HEK293 (cell line): ENCODE measurements at regions not wholly inside any gene's neighbourhood (a gene's known extent, or its start where the extent isn't known, plus 50 kb on each side); places are given as distances from the start of the nearest gene placed in this dataset.

ENCODE experiments used
- CTCF ChIA-PET: fragments of 350-600 bp; formaldehyde crosslinking; extraction: SDS; loops from one replicate; lab custom pipeline; 2021; ENCODE audit warnings: antibody characterized with exemption; lab: Yijun Ruan, JAX
- POLR2A ChIA-PET: fragments of 300-600 bp; formaldehyde crosslinking; extraction: SDS; loops from one replicate; lab custom pipeline; 2020; ENCODE audit warnings: antibody characterized with exemption, inconsistent platforms; lab: Yijun Ruan, JAX
- H3K27ac ChIP-seq: fragments of 200-500 bp; sonication (Bioruptor generic); 2 replicates; pipeline ENCODE4 v1.5.1; 2014; ENCODE audit warnings: low read depth, low read length, control low read depth, inconsistent platforms; ENCODE audit errors: extremely low read depth
- H3K36me3 ChIP-seq, 2 experiments: fragments of 200-500 bp in 1 of 2; sonication (Bioruptor generic) in 1 of 2; 1 replicate in 1 of 2; 2 replicates in 1 of 2; pipeline ENCODE4 v1.5.1; 2014 to 2017; ENCODE audit warnings: inconsistent platforms in 2 of 2, low read length in 2 of 2; ENCODE audit not compliant: control insufficient read depth in 2 of 2, insufficient read depth in 1 of 2
- H3K4me1 ChIP-seq: fragments of 200-500 bp; sonication (Bioruptor generic); 2 replicates; pipeline ENCODE4 v1.5.1; 2014; ENCODE audit warnings: mild to moderate bottlenecking, low read length, inconsistent platforms; ENCODE audit not compliant: control insufficient read depth, insufficient read depth
- H3K4me3 ChIP-seq: 2 replicates; pipeline ENCODE4 v1.5.1; 2011; ENCODE audit warnings: low read depth, mild to moderate bottlenecking, control low read depth, low read length, moderate library complexity
- H3K9me3 ChIP-seq: fragments of 200-500 bp; sonication (Bioruptor generic); 2 replicates; pipeline ENCODE4 v1.5.1; 2014; ENCODE audit warnings: low read depth, low read length, inconsistent platforms; ENCODE audit not compliant: control insufficient read depth, insufficient read depth
- GFI1B ChIP-seq: fragments of 450-650 bp; formaldehyde crosslinking; IDR thresholded peaks from 2 replicates; pipeline ENCODE4 v1.5.1; 2016; ENCODE audit warnings: missing biosample characterization, missing genetic modification characterization
- HOXC10 ChIP-seq: sonication (generic); formaldehyde crosslinking; IDR thresholded peaks from 2 replicates; pipeline ENCODE4 v1.8.1; 2023; ENCODE audit warnings: mild to moderate bottlenecking, missing genetic modification reagents
- KLF16 ChIP-seq: fragments of 450-650 bp; formaldehyde crosslinking; IDR thresholded peaks from 2 replicates; pipeline ENCODE4 v1.5.1; 2017; ENCODE audit warnings: missing biosample characterization, missing genetic modification characterization
- RBAK ChIP-seq: fragments of 450-650 bp; formaldehyde crosslinking; IDR thresholded peaks from 2 replicates; pipeline ENCODE4 v1.5.1; 2016; ENCODE audit warnings: missing biosample characterization, missing genetic modification characterization
- ZBTB21 ChIP-seq: fragments of 450-650 bp; formaldehyde crosslinking; IDR thresholded peaks from 2 replicates; pipeline ENCODE4 v1.5.1; 2017; ENCODE audit warnings: missing biosample characterization, missing genetic modification characterization
- ZBTB7A ChIP-seq: fragments of 450-650 bp; formaldehyde crosslinking; IDR thresholded peaks from 2 replicates; pipeline ENCODE4 v1.5.1; 2016; ENCODE audit warnings: low read depth, missing biosample characterization, missing genetic modification characterization
- ZFP37 ChIP-seq: fragments of 450-650 bp; formaldehyde crosslinking; IDR thresholded peaks from 2 replicates; pipeline ENCODE4 v1.5.1; 2016; ENCODE audit warnings: missing biosample characterization, missing genetic modification characterization
- ZNF121 ChIP-seq: fragments of 450-650 bp; formaldehyde crosslinking; IDR thresholded peaks from 2 replicates; pipeline ENCODE4 v1.5.1; 2016; ENCODE audit warnings: missing biosample characterization, missing genetic modification characterization
- ZNF132 ChIP-seq: fragments of 450-650 bp; formaldehyde crosslinking; IDR thresholded peaks from 2 replicates; pipeline ENCODE4 v1.5.1; 2017; ENCODE audit warnings: missing biosample characterization, missing genetic modification characterization, borderline replicate concordance
- ZNF175 ChIP-seq: fragments of 450-650 bp; formaldehyde crosslinking; IDR thresholded peaks from 2 replicates; pipeline ENCODE4 v1.5.1; 2016; ENCODE audit warnings: missing biosample characterization, missing genetic modification characterization
- ZNF266 ChIP-seq: fragments of 450-650 bp; formaldehyde crosslinking; IDR thresholded peaks from 2 replicates; pipeline ENCODE4 v1.5.1; 2016; ENCODE audit warnings: missing biosample characterization, missing genetic modification characterization, low read depth
- ZNF311 ChIP-seq: fragments of 450-650 bp; formaldehyde crosslinking; IDR thresholded peaks from 2 replicates; pipeline ENCODE4 v1.5.1; 2017; ENCODE audit warnings: missing biosample characterization, missing genetic modification characterization, borderline replicate concordance
- ZNF366 ChIP-seq: fragments of 450-650 bp; formaldehyde crosslinking; conservative IDR thresholded peaks from 2 replicates; pipeline ENCODE4 v1.5.1; 2016; ENCODE audit warnings: missing biosample characterization, missing genetic modification characterization
- ZNF510 ChIP-seq: fragments of 450-650 bp; formaldehyde crosslinking; IDR thresholded peaks from 2 replicates; pipeline ENCODE4 v1.5.1; 2018; ENCODE audit warnings: mild to moderate bottlenecking, missing genetic modification characterization, missing biosample characterization; ENCODE audit not compliant: insufficient replicate concordance
- ZNF529 ChIP-seq: fragments of 450-650 bp; formaldehyde crosslinking; IDR thresholded peaks from 2 replicates; pipeline ENCODE4 v1.5.1; 2017; ENCODE audit warnings: missing genetic modification characterization, missing biosample characterization; ENCODE audit not compliant: insufficient replicate concordance
- ZNF555 ChIP-seq: fragments of 450-650 bp; formaldehyde crosslinking; conservative IDR thresholded peaks from 2 replicates; pipeline ENCODE4 v1.5.1; 2017; ENCODE audit warnings: missing biosample characterization, mild to moderate bottlenecking, missing genetic modification characterization, inconsistent platforms
- ZNF571 ChIP-seq: fragments of 450-650 bp; formaldehyde crosslinking; IDR thresholded peaks from 2 replicates; pipeline ENCODE4 v1.5.0; 2017; ENCODE audit warnings: missing biosample characterization, missing genetic modification characterization
- ZNF600 ChIP-seq: fragments of 450-650 bp; formaldehyde crosslinking; IDR thresholded peaks from 2 replicates; pipeline ENCODE4 v1.5.1; 2016; ENCODE audit warnings: missing biosample characterization, missing genetic modification characterization
- ZNF623 ChIP-seq: fragments of 450-650 bp; formaldehyde crosslinking; IDR thresholded peaks from 2 replicates; pipeline ENCODE4 v1.5.1; 2016; ENCODE audit warnings: missing biosample characterization, missing genetic modification characterization
- ZNF626 ChIP-seq: fragments of 450-650 bp; sonication (Bioruptor Pico); formaldehyde crosslinking; IDR thresholded peaks from 2 replicates; pipeline ENCODE4 v1.5.1; 2018; ENCODE audit warnings: missing biosample characterization, missing genetic modification characterization, inconsistent platforms
- ZNF747 ChIP-seq: fragments of 450-650 bp; formaldehyde crosslinking; IDR thresholded peaks from 2 replicates; pipeline ENCODE4 v1.5.1; 2016; ENCODE audit warnings: missing biosample characterization, missing genetic modification characterization
- ZNF776 ChIP-seq: fragments of 450-650 bp; formaldehyde crosslinking; IDR thresholded peaks from 2 replicates; pipeline ENCODE4 v1.5.0; 2017; ENCODE audit warnings: missing biosample characterization, missing genetic modification characterization, borderline replicate concordance
- ZNF785 ChIP-seq: fragments of 450-650 bp; formaldehyde crosslinking; IDR thresholded peaks from 2 replicates; pipeline ENCODE4 v1.5.1; 2016; ENCODE audit warnings: missing biosample characterization, missing genetic modification characterization
- ZNF830 ChIP-seq: fragments of 450-650 bp; IDR thresholded peaks from 2 replicates; pipeline ENCODE4 v1.5.0; 2018; ENCODE audit warnings: missing biosample characterization, missing genetic modification characterization, low read depth, mild to moderate bottlenecking, moderate library complexity
- TF ChIP-seq, protein P1 (sequence below): fragments of 450-650 bp; formaldehyde crosslinking; IDR thresholded peaks from 2 replicates; pipeline ENCODE4 v1.5.1; 2016; ENCODE audit warnings: missing biosample characterization, missing genetic modification characterization
- TF ChIP-seq, protein P2 (sequence below): fragments of 450-650 bp; formaldehyde crosslinking; IDR thresholded peaks from 2 replicates; pipeline ENCODE4 v1.5.1; 2016; ENCODE audit warnings: missing biosample characterization, missing genetic modification characterization
- TF ChIP-seq, protein P3 (sequence below): fragments of 450-650 bp; IDR thresholded peaks from 2 replicates; pipeline ENCODE4 v1.5.1; 2018; ENCODE audit warnings: missing biosample characterization, missing genetic modification characterization

DNA sequence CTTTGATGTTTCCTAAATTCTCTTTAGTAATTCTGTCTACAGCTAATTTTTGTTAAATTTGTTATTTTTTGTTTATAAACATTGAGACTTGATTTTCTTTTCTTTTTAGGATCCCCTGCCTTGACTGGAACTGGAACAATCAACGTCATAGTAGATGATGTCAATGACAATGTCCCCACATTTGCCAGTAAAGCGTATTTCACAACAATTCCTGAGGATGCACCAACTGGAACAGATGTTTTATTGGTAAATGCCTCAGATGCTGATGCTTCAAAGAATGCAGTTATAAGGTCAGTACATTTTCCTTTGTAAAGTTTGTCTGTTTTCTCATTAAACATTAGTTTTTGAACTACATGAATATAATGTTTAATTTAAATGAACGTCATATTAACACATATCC, 119.4 kb downstream of the FAT4 start:
- Histone ChIP-seq H3K9me3 (no peaks in the 10 kb centered on the region), H3K4me1 (no peaks in the 10 kb centered on the region), H3K4me3 (no peak overlapping the region), H3K27ac (no peak overlapping the region), H3K36me3 (no peaks in the 10 kb centered on the region)
- ChIA-PET POLR2A (no interaction called here), CTCF (interaction anchor here (1.1 kb wide), 1 partner anchor 120 kb away, joined by 3 read pairs; the partner anchor contains the start of gene FAT4)
- TF ChIP-seq ZNF623 (tag by site-specific recombination) (no peak), ZNF830 (no peak), ZNF747 (tag by site-specific recombination) (no peak), ZNF571 (no peak), ZNF266 (tag by site-specific recombination) (no peak), ZNF555 (no peak), ZNF366 (tag by site-specific recombination) (no peak), ZNF785 (tag by site-specific recombination) (no peak), RBAK (tag by site-specific recombination) (no peak), ZNF121 (no peak), ZBTB21 (tag by site-specific recombination) (no peak)
- TF ChIP-seq, protein P1, sequence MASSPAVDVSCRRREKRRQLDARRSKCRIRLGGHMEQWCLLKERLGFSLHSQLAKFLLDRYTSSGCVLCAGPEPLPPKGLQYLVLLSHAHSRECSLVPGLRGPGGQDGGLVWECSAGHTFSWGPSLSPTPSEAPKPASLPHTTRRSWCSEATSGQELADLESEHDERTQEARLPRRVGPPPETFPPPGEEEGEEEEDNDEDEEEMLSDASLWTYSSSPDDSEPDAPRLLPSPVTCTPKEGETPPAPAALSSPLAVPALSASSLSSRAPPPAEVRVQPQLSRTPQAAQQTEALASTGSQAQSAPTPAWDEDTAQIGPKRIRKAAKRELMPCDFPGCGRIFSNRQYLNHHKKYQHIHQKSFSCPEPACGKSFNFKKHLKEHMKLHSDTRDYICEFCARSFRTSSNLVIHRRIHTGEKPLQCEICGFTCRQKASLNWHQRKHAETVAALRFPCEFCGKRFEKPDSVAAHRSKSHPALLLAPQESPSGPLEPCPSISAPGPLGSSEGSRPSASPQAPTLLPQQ (tag by site-specific recombination): no peak

DNA sequence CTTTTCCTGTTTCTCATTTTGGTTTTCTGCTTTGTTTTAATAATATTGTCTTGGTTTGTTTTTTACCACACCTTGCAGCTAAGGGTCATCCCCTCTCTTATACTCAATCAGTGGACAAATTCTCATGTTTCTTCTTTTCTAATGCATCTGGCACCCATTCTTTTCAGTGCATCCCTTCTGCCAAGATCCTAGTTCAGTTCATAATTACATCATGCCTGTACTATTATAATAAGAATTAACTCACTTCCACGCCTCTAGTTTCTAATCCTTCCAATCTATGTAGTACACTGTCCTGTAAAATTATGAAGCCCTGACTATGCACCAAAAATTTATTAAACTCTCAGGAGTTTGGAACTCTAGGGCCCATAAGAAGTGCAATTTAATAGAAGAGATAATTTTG, 126.1 kb downstream of the FAT4 start:
- H3K27ac ChIP-seq: no peak overlapping the region
- POLR2A ChIA-PET: no interaction called here
- no peaks in the 10 kb centered on the region for H3K4me1 ChIP-seq
- H3K9me3 ChIP-seq: no peaks in the 10 kb centered on the region
- no peak for TF ChIP-seq ZNF555
- TF ChIP-seq ZNF626 (tag by site-specific recombination): no peak
- TF ChIP-seq GFI1B (tag by site-specific recombination): no peak
- no peak for TF ChIP-seq ZBTB7A (tag by site-specific recombination)
- TF ChIP-seq, protein P2, sequence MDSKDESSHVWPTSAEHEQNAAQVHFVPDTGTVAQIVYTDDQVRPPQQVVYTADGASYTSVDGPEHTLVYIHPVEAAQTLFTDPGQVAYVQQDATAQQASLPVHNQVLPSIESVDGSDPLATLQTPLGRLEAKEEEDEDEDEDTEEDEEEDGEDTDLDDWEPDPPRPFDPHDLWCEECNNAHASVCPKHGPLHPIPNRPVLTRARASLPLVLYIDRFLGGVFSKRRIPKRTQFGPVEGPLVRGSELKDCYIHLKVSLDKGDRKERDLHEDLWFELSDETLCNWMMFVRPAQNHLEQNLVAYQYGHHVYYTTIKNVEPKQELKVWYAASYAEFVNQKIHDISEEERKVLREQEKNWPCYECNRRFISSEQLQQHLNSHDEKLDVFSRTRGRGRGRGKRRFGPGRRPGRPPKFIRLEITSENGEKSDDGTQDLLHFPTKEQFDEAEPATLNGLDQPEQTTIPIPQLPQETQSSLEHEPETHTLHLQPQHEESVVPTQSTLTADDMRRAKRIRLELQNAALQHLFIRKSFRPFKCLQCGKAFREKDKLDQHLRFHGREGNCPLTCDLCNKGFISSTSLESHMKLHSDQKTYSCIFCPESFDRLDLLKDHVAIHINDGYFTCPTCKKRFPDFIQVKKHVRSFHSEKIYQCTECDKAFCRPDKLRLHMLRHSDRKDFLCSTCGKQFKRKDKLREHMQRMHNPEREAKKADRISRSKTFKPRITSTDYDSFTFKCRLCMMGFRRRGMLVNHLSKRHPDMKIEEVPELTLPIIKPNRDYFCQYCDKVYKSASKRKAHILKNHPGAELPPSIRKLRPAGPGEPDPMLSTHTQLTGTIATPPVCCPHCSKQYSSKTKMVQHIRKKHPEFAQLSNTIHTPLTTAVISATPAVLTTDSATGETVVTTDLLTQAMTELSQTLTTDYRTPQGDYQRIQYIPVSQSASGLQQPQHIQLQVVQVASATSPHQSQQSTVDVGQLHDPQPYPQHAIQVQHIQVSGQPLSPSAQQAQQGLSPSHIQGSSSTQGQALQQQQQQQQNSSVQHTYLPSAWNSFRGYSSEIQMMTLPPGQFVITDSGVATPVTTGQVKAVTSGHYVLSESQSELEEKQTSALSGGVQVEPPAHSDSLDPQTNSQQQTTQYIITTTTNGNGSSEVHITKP (tag by site-specific recombination): no peak
- H3K4me3 ChIP-seq: no peak overlapping the region
- no peaks in the 10 kb centered on the region for H3K36me3 ChIP-seq
- CTCF ChIA-PET: no interaction called here

DNA sequence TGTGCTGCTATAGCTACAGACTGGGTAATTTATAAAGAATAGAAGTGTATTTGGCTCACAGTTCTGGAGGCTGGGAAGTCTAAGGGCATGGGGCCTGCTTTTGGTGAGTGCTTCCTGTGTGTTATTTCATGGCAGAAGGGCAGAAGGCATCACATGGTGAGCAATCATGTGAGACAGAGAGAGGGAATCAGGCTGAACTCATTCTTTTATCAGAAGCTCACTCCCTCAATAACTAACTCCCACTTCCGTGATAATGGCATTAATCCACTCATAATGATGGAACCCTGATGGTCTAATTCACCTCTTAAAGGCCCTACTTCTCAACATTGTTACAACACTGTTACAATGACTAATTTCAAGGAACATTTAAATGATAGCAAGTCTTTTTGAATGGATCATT, 129.4 kb downstream of the FAT4 start:
- H3K27ac ChIP-seq: no peak overlapping the region
- CTCF ChIA-PET: no interaction called here
- TF ChIP-seq ZNF510 (tag by site-specific recombination): no peak
- TF ChIP-seq ZFP37 (tag by site-specific recombination): no peak
- no peak for TF ChIP-seq ZNF776 (tag by site-specific recombination)
- TF ChIP-seq ZNF600 (tag by site-specific recombination): no peak
- no peak for TF ChIP-seq ZNF311
- TF ChIP-seq, protein P3, sequence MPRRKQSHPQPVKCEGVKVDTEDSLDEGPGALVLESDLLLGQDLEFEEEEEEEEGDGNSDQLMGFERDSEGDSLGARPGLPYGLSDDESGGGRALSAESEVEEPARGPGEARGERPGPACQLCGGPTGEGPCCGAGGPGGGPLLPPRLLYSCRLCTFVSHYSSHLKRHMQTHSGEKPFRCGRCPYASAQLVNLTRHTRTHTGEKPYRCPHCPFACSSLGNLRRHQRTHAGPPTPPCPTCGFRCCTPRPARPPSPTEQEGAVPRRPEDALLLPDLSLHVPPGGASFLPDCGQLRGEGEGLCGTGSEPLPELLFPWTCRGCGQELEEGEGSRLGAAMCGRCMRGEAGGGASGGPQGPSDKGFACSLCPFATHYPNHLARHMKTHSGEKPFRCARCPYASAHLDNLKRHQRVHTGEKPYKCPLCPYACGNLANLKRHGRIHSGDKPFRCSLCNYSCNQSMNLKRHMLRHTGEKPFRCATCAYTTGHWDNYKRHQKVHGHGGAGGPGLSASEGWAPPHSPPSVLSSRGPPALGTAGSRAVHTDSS: no peak
- no peak for TF ChIP-seq KLF16 (tag by site-specific recombination)
- no peak for TF ChIP-seq ZNF529 (tag by site-specific recombination)
- no peak for TF ChIP-seq ZNF132 (tag by site-specific recombination)
- TF ChIP-seq, protein P1 (tag by site-specific recombination): no peak
- TF ChIP-seq ZNF175 (tag by site-specific recombination): no peak
- TF ChIP-seq HOXC10 (CRISPR knock-in tag): no peak

More for the DNA sequence above, 129.4 kb downstream of the FAT4 start:
- Histone ChIP-seq H3K4me1 (no peaks in the 10 kb centered on the region), H3K36me3 (no peaks in the 10 kb centered on the region), H3K9me3 (no peaks in the 10 kb centered on the region), H3K4me3 (no peak overlapping the region)
- POLR2A ChIA-PET: no interaction called here
